WTC11 (cell line): ENCODE measurements at regions not wholly inside any gene's neighbourhood (a gene's known extent, or its start where the extent isn't known, plus 50 kb on each side); places are given as distances from the start of the nearest gene placed in this dataset.

ENCODE experiments used
- ATAC-seq: fragments of 200-7000 bp; cut with Tn5 transposase; 2 replicates; pipeline ENCODE4 v1.10.0; 2021; ENCODE audit warnings: mild to moderate bottlenecking, moderate library complexity
- CTCF ChIA-PET: fragments of 300-600 bp; sonication (Branson Sonifier 250); formaldehyde crosslinking; loops from one replicate; lab custom pipeline; 2021; ENCODE audit warnings: antibody characterized with exemption; lab: Charles Lee
- POLR2A ChIA-PET: fragments of 350-600 bp; sonication (Branson Sonifier 250); formaldehyde crosslinking; loops from one replicate; lab custom pipeline; 2021; ENCODE audit warnings: antibody characterized with exemption; lab: Charles Lee
- DNase-seq: peaks from one replicate; pipeline ENCODE4 v3.0.0; 2021; ENCODE audit warnings: low spot score
- H3K27ac Mint-ChIP-seq: 2 replicates; pipeline ENCODE4 v1.8.0; 2021; ENCODE audit warnings: mixed read lengths
- H3K27me3 Mint-ChIP-seq: 2 replicates; pipeline ENCODE4 v1.8.0; 2021; ENCODE audit warnings: low read depth, mild to moderate bottlenecking, moderate library complexity, mixed read lengths
- H3K36me3 Mint-ChIP-seq: 2 replicates; pipeline ENCODE4 v1.8.0; 2021; ENCODE audit warnings: mixed read lengths
- H3K4me1 Mint-ChIP-seq: 2 replicates; pipeline ENCODE4 v1.8.0; 2022; ENCODE audit warnings: mixed read lengths
- H3K4me3 Mint-ChIP-seq: 2 replicates; pipeline ENCODE4 v1.8.0; 2021; ENCODE audit warnings: mild to moderate bottlenecking, moderate library complexity, mixed read lengths
- H3K9me3 Mint-ChIP-seq: 2 replicates; pipeline ENCODE4 v1.8.0; 2021; ENCODE audit warnings: mixed read lengths
- AFF4 ChIP-seq: sonication (generic); formaldehyde crosslinking; IDR thresholded peaks from 2 replicates; pipeline ENCODE4 v1.8.1; 2023; ENCODE audit warnings: mild to moderate bottlenecking, missing genetic modification reagents, borderline replicate concordance
- ATF2 ChIP-seq: sonication (generic); formaldehyde crosslinking; IDR thresholded peaks from 2 replicates; pipeline ENCODE4 v1.8.1; 2022; ENCODE audit warnings: low read depth, missing genetic modification reagents, borderline replicate concordance
- E2F5 ChIP-seq: sonication (generic); formaldehyde crosslinking; IDR thresholded peaks from 2 replicates; pipeline ENCODE4 v1.8.1; 2022; ENCODE audit warnings: mild to moderate bottlenecking, moderate library complexity, missing genetic modification reagents
- ESRRA ChIP-seq: sonication (generic); formaldehyde crosslinking; IDR thresholded peaks from 2 replicates; pipeline ENCODE4 v1.8.1; 2022; ENCODE audit warnings: mild to moderate bottlenecking, missing genetic modification reagents, borderline replicate concordance
- FOXJ3 ChIP-seq: sonication (generic); formaldehyde crosslinking; IDR thresholded peaks from 2 replicates; pipeline ENCODE4 v1.9.0; 2021; ENCODE audit warnings: missing genetic modification reagents, mild to moderate bottlenecking, borderline replicate concordance
- FOXP1 ChIP-seq: sonication (generic); formaldehyde crosslinking; IDR thresholded peaks from 2 replicates; pipeline ENCODE4 v1.8.0; 2022; ENCODE audit warnings: missing genetic modification reagents, mild to moderate bottlenecking, moderate library complexity, borderline replicate concordance
- GABPB1 ChIP-seq: sonication (generic); formaldehyde crosslinking; IDR thresholded peaks from 2 replicates; pipeline ENCODE4 v1.8.1; 2023; ENCODE audit warnings: mild to moderate bottlenecking, missing genetic modification reagents
- GTF2I ChIP-seq: fragments of 250-450 bp; sonication (Bioruptor Pico); conservative IDR thresholded peaks from 2 replicates; pipeline ENCODE4 v1.4.0; 2021; ENCODE audit warnings: mild to moderate bottlenecking
- MAX ChIP-seq: sonication (generic); formaldehyde crosslinking; IDR thresholded peaks from 2 replicates; pipeline ENCODE4 v1.8.0; 2022; ENCODE audit warnings: mild to moderate bottlenecking, missing genetic modification reagents
- PRDM15 ChIP-seq: sonication (generic); formaldehyde crosslinking; IDR thresholded peaks from 2 replicates; pipeline ENCODE4 v1.8.0; 2022; ENCODE audit warnings: missing genetic modification reagents
- PREB ChIP-seq: sonication (generic); formaldehyde crosslinking; IDR thresholded peaks from 2 replicates; pipeline ENCODE4 v1.8.1; 2022; ENCODE audit warnings: mild to moderate bottlenecking, missing genetic modification reagents, moderate library complexity, borderline replicate concordance
- PRRX2 ChIP-seq: fragments of 250-450 bp; sonication (Bioruptor Pico); IDR thresholded peaks from 2 replicates; pipeline ENCODE4 v1.8.0; 2021; ENCODE audit warnings: mild to moderate bottlenecking
- SMAD4 ChIP-seq: sonication (generic); formaldehyde crosslinking; IDR thresholded peaks from 2 replicates; pipeline ENCODE4 v1.8.0; 2022; ENCODE audit warnings: mild to moderate bottlenecking, missing genetic modification reagents
- ZMAT4 ChIP-seq: fragments of 250-450 bp; sonication (Bioruptor Pico); IDR thresholded peaks from 2 replicates; pipeline ENCODE4 v1.9.0; 2021; ENCODE audit warnings: mild to moderate bottlenecking
- ZNF138 ChIP-seq: sonication (generic); formaldehyde crosslinking; conservative IDR thresholded peaks from 2 replicates; pipeline ENCODE4 v1.8.1; 2022; ENCODE audit warnings: mild to moderate bottlenecking, moderate library complexity, missing genetic modification reagents
- ZNF425 ChIP-seq: fragments of 250-450 bp; sonication (Bioruptor Pico); conservative IDR thresholded peaks from 2 replicates; pipeline ENCODE4 v1.9.0; 2021; ENCODE audit warnings: mild to moderate bottlenecking

- H3K9me3 Mint-ChIP-seq = no peaks in the 10 kb centered on the region
- no peak for TF ChIP-seq ZNF425 (CRISPR knock-in tag)
- TF ChIP-seq MAX (CRISPR knock-in tag) = 0 out of 2 replicates have a peak, but pooled peaks have one; percentile 45
- H3K36me3 Mint-ChIP-seq = no peaks in the 10 kb centered on the region
- ATAC-seq (peak; percentile 97), DNase-seq (peak; percentile 47)
- no peaks in the 10 kb centered on the region for H3K27me3 Mint-ChIP-seq
- H3K27ac Mint-ChIP-seq = no peak overlapping the region
- peaks cover 25% of the 10 kb centered on the region for H3K4me1 Mint-ChIP-seq
- CTCF ChIA-PET = interaction anchor here (0.6 to 1.9 kb wide), 10 partner anchors 9 to 380 kb away, joined by 3 to 8 read pairs (median 4); no protein-coding TSS in a partner anchor
- H3K4me3 Mint-ChIP-seq = no peak overlapping the region
- POLR2A ChIA-PET = interaction anchor here (1.2 kb wide), 1 partner anchor 53 kb away, joined by 4 read pairs; no protein-coding TSS in a partner anchor
Observed at GRCh38 chr1:220353229-220354012, 81.2 kb upstream of the RAB3GAP2 start.

GRCh38 chr1:220348211-220348610, 76.0 kb upstream of the RAB3GAP2 start:
- Mint-ChIP-seq H3K4me3 (no peak overlapping the region), H3K9me3 (0 out of 2 replicates have a peak, but pooled peaks cover 4% of the 10 kb centered on the region), H3K27me3 (peaks cover 3% of the 10 kb centered on the region; the same call in 1 of the 2 replicates), H3K27ac (no peak overlapping the region), H3K4me1 (peaks cover 32% of the 10 kb centered on the region), H3K36me3 (no peaks in the 10 kb centered on the region)
- ChIA-PET CTCF (no interaction called here), POLR2A (no interaction called here)
- ATAC-seq (no peak), DNase-seq (no peak)
- TF ChIP-seq FOXP1 (CRISPR knock-in tag) (no peak), PRRX2 (CRISPR knock-in tag) (no peak), FOXJ3 (CRISPR knock-in tag) (no peak), SMAD4 (CRISPR knock-in tag) (no peak), AFF4 (CRISPR knock-in tag) (no peak), ESRRA (CRISPR knock-in tag) (no peak), MAX (CRISPR knock-in tag) (no peak), ZMAT4 (CRISPR knock-in tag) (no peak), ZNF138 (no peak), ATF2 (CRISPR knock-in tag) (no peak), PRDM15 (CRISPR knock-in tag) (no peak), PREB (no peak), GABPB1 (CRISPR knock-in tag) (no peak), E2F5 (no peak), GTF2I (CRISPR knock-in tag) (no peak)
